ENCODE measurements at regions not wholly inside any gene's neighbourhood (a gene's known extent, or its start where the extent isn't known, plus 50 kb on each side); places are given as distances from the start of the nearest gene placed in this dataset.

- no peak for DNase-seq (ENCODE audit: low spot score)
Measured at GRCh38 chr7:54810401-54810800, 51.4 kb upstream of the SEC61G start.

- no peak for DNase-seq (ENCODE audit: low spot score)
Measured at GRCh38 chr7:54811041-54811845, 52.2 kb upstream of the SEC61G start.

DNA sequence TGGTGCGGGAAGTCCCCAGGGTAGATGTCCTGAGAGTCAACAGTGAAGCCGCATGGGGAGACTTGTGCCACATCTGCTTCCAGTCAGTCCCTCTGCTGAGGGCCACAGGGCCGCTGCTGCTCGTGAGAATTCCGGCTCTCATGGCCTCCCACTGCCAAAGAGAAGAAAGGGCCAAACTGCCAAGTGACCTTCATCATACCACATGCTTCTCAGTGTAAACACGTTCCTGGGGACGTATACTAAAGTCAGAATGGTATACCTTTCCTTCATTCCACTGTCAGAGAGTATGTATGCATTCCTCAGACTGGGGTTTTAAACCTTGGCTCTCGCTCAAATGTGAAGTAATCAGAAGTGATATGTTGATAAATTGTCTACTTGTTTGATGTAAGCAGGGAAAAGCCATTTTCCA, 52.8 kb upstream of the SEC61G start:
- DNase-seq (ENCODE audit: low spot score), result no peak

GRCh38 chr7:54812756-54813322, 53.8 kb upstream of the SEC61G start:
- no peak for DNase-seq (ENCODE audit: low spot score)

DNA sequence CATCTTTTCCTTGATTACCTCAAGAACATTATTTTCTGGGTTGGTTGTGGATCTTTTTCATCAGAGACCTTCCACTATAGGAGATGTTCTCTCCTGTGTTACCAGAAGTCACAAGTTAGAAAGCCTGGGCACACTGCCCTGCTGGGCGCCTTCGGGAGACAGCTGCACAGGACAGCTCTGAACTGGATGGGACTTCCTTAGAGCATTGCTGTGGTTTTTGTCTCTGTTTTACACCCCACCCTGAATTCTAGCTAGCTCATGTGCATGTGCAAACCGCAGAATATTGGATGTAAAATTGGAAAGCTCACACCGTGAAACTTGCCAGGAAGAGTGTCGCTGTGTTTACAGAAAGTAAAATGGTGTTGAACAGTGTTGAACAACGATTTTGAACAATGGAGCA, 54.4 kb upstream of the SEC61G start:
- DNase-seq (ENCODE audit: low spot score), result no peak

DNA sequence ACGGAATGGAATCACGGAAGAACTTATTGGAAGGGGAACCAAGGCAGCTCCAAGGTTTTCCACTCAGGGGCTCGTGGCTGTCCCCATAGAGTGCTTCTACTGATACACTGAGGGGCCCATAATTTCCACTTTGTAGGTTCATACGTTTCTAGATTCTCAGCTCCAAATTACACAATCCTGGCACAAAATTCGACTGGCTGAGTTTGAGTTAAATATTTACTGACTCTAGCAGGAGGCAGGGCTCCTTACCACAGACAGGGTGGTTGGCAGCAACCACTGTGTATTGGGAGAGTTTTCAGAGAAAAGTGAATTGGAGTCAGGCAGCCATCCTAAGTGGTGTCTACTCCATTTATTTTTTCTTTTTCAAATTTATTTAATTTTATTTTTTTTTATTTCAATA, 55.4 kb upstream of the SEC61G start:
- no peak for DNase-seq (ENCODE audit: low spot score)

- no peak for DNase-seq (ENCODE audit: low spot score)
Measured at GRCh38 chr7:54817152-54817551, 58.1 kb upstream of the SEC61G start.

- DNase-seq (ENCODE audit: low spot score), result no peak
Measured at GRCh38 chr7:54823776-54824175, 64.8 kb upstream of the SEC61G start.

- no peak for DNase-seq (ENCODE audit: low spot score)
Measured at GRCh38 chr7:54824655-54825054, 65.6 kb upstream of the SEC61G start.

- no peak for DNase-seq (ENCODE audit: low spot score)
Measured at GRCh38 chr7:54825368-54825767, 66.4 kb upstream of the SEC61G start.

- DNase-seq (ENCODE audit: low spot score), result no peak
Measured at GRCh38 chr7:54827734-54828133, 68.7 kb upstream of the SEC61G start.

DNA sequence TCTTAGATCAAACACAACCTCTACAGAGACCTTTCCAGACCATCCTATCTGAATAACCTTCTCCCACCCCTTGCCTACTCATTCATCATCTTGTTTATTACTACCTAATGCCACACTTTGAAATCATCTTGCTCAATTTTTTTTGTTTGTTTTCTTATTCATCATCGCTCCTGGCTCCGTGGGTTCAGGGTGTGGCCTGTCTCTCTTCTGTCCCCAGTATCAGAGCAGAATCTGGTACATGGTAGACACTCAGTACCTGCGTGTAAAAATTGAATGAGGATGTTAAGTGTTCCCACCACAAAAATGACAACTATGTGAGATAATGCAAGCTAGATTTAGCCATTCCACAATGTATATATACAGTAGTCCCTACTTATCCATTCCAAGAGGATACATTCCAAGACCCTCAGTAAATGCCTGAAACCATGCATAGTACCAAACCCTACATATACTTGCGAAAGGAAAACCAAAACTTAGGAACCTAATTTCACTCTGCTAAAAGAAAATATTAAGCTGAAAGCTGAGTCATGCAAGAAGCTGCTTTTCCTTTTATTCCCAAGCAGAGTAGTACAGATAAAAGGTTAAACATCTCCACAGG, 72.1 kb upstream of the SEC61G start:
- no peak for DNase-seq (ENCODE audit: low spot score)

GRCh38 chr7:54831644-54832095, 72.7 kb upstream of the SEC61G start:
- no peak for DNase-seq (ENCODE audit: low spot score)

- no peak for DNase-seq (ENCODE audit: low spot score)
Measured at GRCh38 chr7:54833001-54833467, 74.0 kb upstream of the SEC61G start.

GRCh38 chr7:54837168-54837567, 78.2 kb upstream of the SEC61G start:
- DNase-seq (ENCODE audit: low spot score), result no peak

DNA sequence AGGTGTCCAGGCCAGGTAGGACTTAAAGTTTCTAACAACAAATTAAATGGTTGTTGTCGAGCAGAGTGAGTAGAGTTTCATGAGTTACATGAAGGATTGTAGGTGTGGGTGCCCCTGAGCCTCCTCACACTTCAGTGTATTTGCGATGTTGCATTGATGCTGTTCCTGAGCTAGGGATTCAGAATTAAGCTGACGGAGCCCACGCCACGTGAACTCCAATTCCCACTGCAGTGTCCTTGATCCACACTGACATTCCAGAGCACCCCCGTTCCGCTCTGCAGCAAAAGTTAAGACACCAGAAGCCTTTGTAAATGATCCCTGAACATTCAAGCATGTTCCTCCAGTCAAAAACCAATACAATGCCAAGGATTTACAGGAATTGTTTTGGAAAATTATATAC, 78.8 kb upstream of the SEC61G start:
- no peak for DNase-seq (ENCODE audit: low spot score)

DNA sequence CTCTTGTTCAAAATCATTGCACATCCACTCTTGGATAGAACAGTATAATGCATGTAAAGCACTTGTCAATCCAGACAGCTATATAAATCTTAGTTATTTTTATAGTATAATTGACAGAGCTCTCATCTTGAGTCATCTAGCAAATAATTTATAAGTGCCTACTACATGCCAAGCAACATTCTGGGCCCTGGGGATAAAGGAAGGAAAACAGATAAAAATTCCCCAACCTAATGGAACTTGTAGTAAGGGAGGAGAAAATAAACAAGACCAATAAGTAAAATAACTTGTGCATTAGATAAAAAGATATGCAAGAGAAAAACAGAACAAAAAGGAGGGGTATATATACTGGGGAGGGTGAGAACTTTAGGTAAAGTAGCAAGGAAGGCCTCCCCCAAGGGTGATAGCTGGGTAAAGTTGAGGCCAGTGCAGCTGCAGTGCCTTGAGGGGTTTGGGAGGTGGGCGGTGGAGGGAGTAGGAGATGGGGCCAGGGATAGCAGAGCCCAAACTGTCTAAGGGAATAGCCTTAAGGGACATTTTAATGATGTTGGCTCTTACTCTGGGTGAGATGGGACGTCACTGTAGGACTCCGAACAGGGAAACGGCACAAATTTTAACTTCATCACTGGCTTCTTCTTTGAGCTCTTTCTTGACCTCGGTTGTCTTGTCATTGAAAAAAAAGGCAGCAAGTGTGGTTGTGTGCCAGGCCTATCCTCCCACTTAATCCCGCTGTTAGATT, 79.3 kb upstream of the SEC61G start:
- no peak for DNase-seq (ENCODE audit: low spot score)

GRCh38 chr7:54839575-54840213, 80.7 kb upstream of the SEC61G start:
- DNase-seq (ENCODE audit: low spot score), result peak; percentile 75

GRCh38 chr7:54841772-54842697, 83.0 kb upstream of the SEC61G start:
- DNase-seq (ENCODE audit: low spot score), result peak; percentile 29

GRCh38 chr7:54843841-54844355, 84.9 kb upstream of the SEC61G start:
- no peak for DNase-seq (ENCODE audit: low spot score)

Data from SK-N-DZ (cell line).